IgD-negative memory B cell (primary cell): ENCODE measurements at regions not wholly inside any gene's neighbourhood (a gene's known extent, or its start where the extent isn't known, plus 50 kb on each side); places are given as distances from the start of the nearest gene placed in this dataset.

Experiments used
- H3K27ac Mint-ChIP-seq, 3 donors: one replicate each; pipeline ENCODE4 v1.8.0; 2020 to 2022; ENCODE audit warnings: mild to moderate bottlenecking in 3 of 3, mixed read lengths in 3 of 3, moderate library complexity in 1 of 3
- H3K27me3 Mint-ChIP-seq: one replicate; pipeline ENCODE4 v1.8.0; 2021; ENCODE audit warnings: mixed read lengths
- H3K36me3 Mint-ChIP-seq: one replicate; pipeline ENCODE4 v1.8.0; 2020; ENCODE audit warnings: mild to moderate bottlenecking, mixed read lengths
- H3K4me1 Mint-ChIP-seq, 3 donors: one replicate each; pipeline ENCODE4 v1.8.0; 2020 to 2022; ENCODE audit warnings: mixed read lengths in 3 of 3, mild to moderate bottlenecking in 1 of 3
- H3K4me3 Mint-ChIP-seq, 4 donors: one replicate each; pipeline ENCODE4 v1.8.0; 2020 to 2022; ENCODE audit warnings: mild to moderate bottlenecking in 4 of 4, mixed read lengths in 4 of 4, moderate library complexity in 3 of 4
- H3K9me3 Mint-ChIP-seq, 3 donors: one replicate each; pipeline ENCODE4 v1.8.0; 2020 to 2021; ENCODE audit warnings: mixed read lengths in 3 of 3, mild to moderate bottlenecking in 1 of 3

DNA sequence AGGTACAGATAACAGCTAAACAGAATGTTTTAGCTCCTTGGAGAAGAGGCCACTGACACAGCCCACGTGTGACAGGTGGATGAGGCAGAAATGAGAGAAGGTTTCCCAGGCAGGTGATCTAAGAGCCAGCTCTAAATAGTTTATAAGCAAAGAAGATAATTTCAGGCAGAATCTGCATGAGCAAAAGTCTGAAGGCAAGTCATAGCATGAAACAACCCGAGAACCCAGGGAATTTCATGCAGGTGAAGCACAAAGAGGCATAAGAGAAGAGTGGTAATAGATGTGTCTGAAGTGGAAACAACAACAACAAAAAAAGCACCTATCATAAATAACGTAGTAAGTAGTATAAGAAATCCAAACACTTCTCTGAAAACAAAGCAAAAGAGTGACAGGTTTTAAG lies 275.8 kb upstream of the CPEB2 start:
- H3K9me3 Mint-ChIP-seq, result peaks cover 2 to 3% (median 2%) of the 10 kb centered on the region in 3 donors
- H3K27me3 Mint-ChIP-seq, result peaks cover 3% of the 10 kb centered on the region
- peaks cover under 1% of the 10 kb centered on the region for H3K36me3 Mint-ChIP-seq
- H3K4me1 Mint-ChIP-seq, result no peaks in the 10 kb centered on the region
- no peak overlapping the region for H3K27ac Mint-ChIP-seq
- H3K4me3 Mint-ChIP-seq, result no peak overlapping the region

DNA sequence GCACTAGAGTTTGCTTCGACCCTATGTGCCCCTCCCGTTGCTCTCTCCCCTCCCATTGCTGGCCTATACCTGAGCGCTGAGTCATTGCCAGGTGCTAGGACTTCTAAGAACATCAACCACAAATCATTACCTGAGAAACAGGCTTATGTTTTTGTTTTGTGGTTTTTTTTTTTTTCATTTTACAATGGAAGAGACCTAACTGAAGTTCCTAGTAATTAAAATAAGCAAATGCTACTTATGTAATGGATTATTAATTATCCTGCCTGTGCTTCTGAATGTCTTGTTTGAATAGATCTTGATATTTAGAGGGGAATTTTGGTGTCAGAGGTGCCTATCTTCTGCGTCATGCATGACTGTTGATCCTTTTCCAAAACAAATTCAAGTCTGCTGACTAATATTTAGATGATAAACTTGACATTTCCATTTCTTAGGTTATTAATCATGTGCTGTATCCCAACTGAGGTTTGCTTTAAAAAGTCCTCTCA lies 275.4 kb upstream of the CPEB2 start:
- Mint-ChIP-seq H3K36me3 (no peaks in the 10 kb centered on the region), H3K4me1 (no peaks in the 10 kb centered on the region), H3K4me3 (no peak overlapping the region), H3K27ac (no peak overlapping the region), H3K9me3 (no peaks in the 10 kb centered on the region), H3K27me3 (no peaks in the 10 kb centered on the region)

DNA sequence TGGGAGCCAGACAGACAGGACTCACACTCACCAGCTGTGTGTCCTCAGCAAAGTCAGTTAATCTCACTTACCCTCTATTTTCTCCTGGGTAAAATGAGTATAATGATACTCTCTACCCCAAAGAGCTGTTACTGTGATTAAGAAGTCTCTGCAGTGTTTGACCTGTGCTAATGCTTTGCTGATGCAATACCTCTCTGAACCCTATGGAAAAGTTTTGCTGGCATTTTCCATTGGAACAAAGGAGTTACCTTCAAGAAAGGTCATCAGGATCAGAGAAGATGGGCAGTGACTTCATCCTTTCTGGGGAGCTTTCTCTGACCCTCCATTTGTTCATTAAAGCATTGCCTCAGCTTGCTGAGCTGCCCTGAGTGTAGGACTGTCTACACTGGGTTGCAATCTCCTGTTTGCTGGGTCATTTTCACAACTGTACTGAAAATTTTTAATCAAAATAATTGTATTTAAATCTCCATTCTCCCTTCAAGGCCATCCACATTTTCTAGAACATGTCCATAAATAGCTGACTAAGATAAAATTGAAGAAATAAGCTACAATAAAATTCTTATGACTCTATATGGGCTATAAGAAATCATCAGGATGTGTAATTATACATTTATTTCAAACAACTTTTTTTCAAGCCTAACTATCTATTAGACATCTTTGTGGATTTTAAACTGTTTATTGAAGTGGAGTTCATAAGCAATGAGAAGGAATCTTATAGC lies 272.8 kb upstream of the CPEB2 start:
- peaks cover 0 to 10% (median 4%) of the 10 kb centered on the region in 3 donors for H3K9me3 Mint-ChIP-seq
- no peaks in the 10 kb centered on the region for H3K4me1 Mint-ChIP-seq
- no peaks in the 10 kb centered on the region for H3K36me3 Mint-ChIP-seq
- H3K27ac Mint-ChIP-seq, result no peak overlapping the region
- no peaks in the 10 kb centered on the region for H3K27me3 Mint-ChIP-seq
- H3K4me3 Mint-ChIP-seq, result no peak overlapping the region

DNA sequence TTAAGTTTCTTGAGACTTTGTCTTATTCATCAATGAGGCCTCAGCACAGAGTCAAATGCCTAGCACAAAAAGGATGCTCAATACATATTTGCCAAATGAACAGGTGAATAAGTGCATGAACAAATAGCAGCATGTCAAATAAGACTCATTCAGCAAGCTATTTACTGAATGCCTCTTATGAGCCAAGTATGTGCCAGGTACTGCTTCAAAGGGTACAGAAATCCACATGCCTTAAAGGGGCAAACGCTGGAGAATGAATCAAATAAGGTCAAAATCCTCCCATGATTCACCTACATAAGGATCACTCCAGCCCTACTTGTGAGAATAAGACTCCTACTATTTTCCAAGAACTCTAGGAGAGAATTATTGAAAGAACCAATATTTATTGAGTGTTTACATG lies 260.2 kb upstream of the CPEB2 start:
- H3K27ac Mint-ChIP-seq, result no peak overlapping the region
- no peaks in the 10 kb centered on the region for H3K36me3 Mint-ChIP-seq
- no peak overlapping the region for H3K4me3 Mint-ChIP-seq
- no peaks in the 10 kb centered on the region for H3K9me3 Mint-ChIP-seq
- no peaks in the 10 kb centered on the region for H3K4me1 Mint-ChIP-seq
- no peaks in the 10 kb centered on the region for H3K27me3 Mint-ChIP-seq

DNA sequence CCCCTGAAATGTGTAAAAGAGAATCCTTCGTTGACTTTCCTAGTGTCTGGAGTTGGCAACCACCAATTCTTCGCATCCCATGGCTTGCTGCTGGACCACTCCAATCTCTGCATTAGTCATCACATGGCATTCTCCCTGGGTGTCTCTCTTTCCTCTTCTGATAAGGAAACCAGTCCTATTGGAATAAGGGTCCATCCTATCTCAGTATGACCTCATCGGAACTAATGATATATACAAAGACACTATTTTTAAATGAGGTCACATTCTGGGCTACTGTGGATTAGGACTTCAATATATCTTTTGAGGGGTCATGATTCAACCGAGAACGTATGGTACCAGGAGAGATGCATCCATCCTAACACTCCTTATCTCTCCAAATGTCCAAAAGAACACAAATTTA lies 259.1 kb upstream of the CPEB2 start:
- Mint-ChIP-seq H3K4me1 (no peaks in the 10 kb centered on the region), H3K36me3 (no peaks in the 10 kb centered on the region), H3K9me3 (no peaks in the 10 kb centered on the region), H3K27me3 (no peaks in the 10 kb centered on the region), H3K27ac (no peak overlapping the region), H3K4me3 (no peak overlapping the region)

DNA sequence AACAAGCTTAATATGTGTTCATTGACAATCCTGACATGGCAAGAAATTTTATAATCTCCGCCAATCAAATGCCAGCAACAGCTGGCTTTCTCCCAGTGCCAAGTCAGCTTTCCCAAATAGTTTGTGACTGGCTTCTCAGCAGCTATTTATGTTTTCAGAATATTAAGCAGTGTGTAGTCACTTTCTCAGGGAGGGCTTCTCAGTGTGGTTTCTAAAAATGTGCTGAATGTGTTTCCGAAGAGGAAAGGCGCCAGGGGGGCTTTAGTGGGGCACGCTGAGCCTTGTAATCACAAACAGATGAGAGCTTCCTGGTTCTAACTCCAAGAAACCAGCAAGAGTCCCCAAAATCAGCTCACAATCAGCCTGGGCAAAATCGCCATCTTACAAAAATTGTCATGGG lies 258.7 kb upstream of the CPEB2 start:
- Mint-ChIP-seq H3K27ac (no peak overlapping the region), H3K36me3 (no peaks in the 10 kb centered on the region), H3K4me3 (no peak overlapping the region), H3K27me3 (no peaks in the 10 kb centered on the region), H3K9me3 (no peaks in the 10 kb centered on the region), H3K4me1 (no peaks in the 10 kb centered on the region)

DNA sequence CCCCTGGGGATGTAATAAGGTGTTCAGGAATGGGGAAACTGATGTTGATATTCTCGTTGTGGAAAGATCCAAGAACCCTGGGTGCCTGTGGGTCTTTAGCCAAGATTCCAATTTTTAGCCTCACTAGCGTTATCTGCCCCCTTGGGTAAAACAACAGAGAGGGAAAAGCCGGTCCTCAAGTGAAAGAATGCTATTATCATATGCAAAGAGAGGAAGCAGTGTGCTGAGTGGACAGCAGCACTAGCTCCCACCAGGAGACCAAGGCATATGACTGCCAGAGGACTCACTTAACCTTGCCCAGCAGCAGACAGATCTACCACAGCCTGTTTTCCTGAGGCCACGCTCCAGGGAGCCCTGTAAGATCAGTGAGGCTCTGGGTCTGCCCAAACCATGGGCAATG lies 257.9 kb upstream of the CPEB2 start:
- no peak overlapping the region for H3K4me3 Mint-ChIP-seq
- no peaks in the 10 kb centered on the region for H3K4me1 Mint-ChIP-seq
- H3K36me3 Mint-ChIP-seq, result no peaks in the 10 kb centered on the region

DNA sequence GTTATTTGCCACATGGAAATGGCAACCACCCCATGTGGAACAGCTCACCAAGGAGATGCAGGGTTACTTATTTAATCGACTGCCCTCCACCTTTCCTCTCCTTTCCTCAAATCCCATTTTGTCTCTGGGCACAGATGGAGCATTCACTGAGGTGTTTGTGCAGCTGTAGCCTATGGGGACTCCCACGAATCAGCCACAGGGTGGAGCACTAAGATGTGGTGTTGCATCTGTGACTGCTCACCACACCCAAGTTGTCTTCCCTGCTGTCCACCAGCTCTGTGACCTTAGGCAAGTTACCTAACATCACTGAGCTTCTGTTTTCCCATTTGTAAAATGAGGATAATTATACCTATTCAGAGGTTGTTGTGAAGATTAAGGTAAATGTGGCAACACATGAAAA lies 252.4 kb upstream of the CPEB2 start:
- Mint-ChIP-seq H3K27me3 (peaks cover 2% of the 10 kb centered on the region), H3K27ac (no peak overlapping the region), H3K9me3 (peaks cover 5 to 22% (median 8%) of the 10 kb centered on the region in 3 donors), H3K36me3 (peaks cover 3% of the 10 kb centered on the region), H3K4me1 (no peaks in the 10 kb centered on the region), H3K4me3 (no peak overlapping the region)

More for the DNA sequence above, 257.9 kb upstream of the CPEB2 start:
- H3K27ac Mint-ChIP-seq, result no peak overlapping the region
- H3K9me3 Mint-ChIP-seq, result no peaks in the 10 kb centered on the region
- no peaks in the 10 kb centered on the region for H3K27me3 Mint-ChIP-seq

DNA sequence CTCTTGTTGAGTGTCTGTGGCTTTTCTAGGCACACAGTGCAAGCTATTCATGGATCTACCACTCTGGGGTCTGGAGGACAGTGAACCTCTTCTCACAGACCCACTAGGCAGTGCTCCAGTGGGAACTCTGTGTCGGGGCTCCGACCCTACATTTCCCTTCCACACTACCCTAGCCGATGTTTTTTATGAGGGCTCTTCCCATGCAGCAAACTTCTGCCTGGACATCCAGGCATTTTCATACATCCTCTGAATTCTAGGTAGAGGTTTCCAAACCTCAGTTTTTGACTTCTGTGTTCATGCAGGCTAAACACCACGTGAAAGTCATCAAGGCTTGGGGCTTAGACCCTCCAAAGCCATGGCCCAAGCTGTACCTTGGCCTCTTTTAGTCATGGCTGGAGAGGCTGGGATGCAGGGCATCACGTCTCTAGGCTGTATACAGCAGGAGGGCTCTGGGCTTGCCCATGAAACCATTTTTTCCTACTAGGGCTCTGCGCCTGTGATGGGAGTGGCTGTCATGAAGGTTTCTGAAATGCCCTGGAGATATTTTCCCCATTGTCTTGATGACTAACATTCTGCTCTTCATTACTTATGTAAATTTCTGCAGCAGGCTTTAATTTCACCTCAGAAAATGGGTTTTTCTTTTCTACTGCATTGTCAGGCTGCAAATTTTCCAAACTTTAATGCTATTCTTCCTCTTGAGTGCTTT lies 249.8 kb upstream of the CPEB2 start:
- Mint-ChIP-seq H3K4me3 (peak overlapping the region in 1 of 4 donors; percentile 5), H3K27me3 (peaks cover 2% of the 10 kb centered on the region), H3K4me1 (no peaks in the 10 kb centered on the region), H3K27ac (no peak overlapping the region), H3K9me3 (peaks cover 5 to 22% (median 8%) of the 10 kb centered on the region in 3 donors), H3K36me3 (peaks cover 3% of the 10 kb centered on the region)

DNA sequence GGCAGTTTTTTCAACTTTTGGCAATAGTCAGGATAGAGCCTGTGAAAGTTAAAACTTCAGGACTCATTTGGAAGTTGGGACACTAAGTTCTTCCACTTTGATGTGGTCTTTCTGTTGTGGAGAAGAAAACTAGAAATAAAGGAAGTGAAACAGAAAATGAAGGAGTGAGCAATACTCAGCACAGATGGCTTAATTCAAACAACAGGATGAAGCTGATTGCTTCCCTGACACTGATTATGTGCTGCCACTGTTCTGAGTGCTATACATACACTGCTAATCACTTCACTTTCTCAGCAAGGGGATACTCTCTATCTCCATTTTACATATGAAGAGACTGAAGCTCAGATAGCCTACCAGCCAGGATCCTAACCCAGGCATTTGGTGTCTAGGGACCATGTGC lies 235.1 kb upstream of the CPEB2 start:
- H3K9me3 Mint-ChIP-seq, result peaks cover 0 to 2% (median 0%) of the 10 kb centered on the region in 3 donors

DNA sequence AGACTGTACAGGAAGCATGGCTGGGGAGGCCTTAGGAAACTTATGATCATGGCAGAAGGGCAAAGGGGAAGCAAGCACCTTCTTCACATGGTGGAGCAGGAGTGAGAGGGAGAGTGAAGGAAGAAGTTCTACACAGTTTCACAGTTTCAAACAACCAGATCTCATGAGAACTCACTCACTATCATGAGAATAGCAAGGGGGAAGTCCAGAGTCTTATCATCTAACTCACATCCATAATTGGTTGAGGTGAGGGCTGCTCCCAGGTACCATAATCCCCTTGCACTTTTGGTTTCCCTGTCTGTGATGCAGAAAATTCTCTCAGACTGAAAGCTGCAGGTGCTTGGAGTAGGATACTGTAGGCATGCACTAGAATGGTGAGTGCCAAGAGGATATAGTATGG lies 233.8 kb upstream of the CPEB2 start:
- Mint-ChIP-seq H3K4me3 (no peak overlapping the region), H3K9me3 (peaks cover 0 to 5% (median 0%) of the 10 kb centered on the region in 3 donors), H3K36me3 (no peaks in the 10 kb centered on the region), H3K27me3 (no peaks in the 10 kb centered on the region), H3K4me1 (peaks cover 12 to 20% (median 16%) of the 10 kb centered on the region in 3 donors), H3K27ac (no peak overlapping the region)

More for the DNA sequence above, 235.1 kb upstream of the CPEB2 start:
- H3K36me3 Mint-ChIP-seq, result no peaks in the 10 kb centered on the region
- peak overlapping the region in 1 of 3 donors; percentile 57 for H3K27ac Mint-ChIP-seq
- peak overlapping the region in 1 of 4 donors; percentile 67 for H3K4me3 Mint-ChIP-seq
- H3K4me1 Mint-ChIP-seq, result peaks cover 12 to 20% (median 16%) of the 10 kb centered on the region in 3 donors
- H3K27me3 Mint-ChIP-seq, result no peaks in the 10 kb centered on the region

DNA sequence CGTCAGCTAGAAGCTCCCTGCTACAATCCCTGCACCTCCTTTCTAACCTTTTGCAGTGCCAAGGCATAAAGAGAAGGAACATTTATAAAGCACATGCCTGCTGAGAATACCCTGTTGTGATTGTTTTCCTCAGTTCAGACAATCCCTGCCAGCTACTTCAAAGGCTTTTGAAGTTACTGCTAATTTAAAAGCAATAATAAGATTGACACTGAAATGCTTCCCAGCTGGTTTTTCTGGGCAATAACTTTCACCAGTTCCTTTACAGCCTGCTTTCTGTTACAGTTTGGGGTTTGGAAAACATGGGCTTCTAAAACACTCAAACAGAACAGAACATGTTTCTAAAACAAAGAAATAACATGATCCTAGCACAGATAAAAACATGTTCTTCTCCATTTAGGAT lies 232.3 kb upstream of the CPEB2 start:
- Mint-ChIP-seq H3K4me1 (peaks cover 12 to 20% (median 16%) of the 10 kb centered on the region in 3 donors), H3K9me3 (peaks cover 0 to 8% (median 4%) of the 10 kb centered on the region in 3 donors), H3K36me3 (no peaks in the 10 kb centered on the region), H3K4me3 (no peak overlapping the region), H3K27ac (no peak overlapping the region), H3K27me3 (no peaks in the 10 kb centered on the region)

DNA sequence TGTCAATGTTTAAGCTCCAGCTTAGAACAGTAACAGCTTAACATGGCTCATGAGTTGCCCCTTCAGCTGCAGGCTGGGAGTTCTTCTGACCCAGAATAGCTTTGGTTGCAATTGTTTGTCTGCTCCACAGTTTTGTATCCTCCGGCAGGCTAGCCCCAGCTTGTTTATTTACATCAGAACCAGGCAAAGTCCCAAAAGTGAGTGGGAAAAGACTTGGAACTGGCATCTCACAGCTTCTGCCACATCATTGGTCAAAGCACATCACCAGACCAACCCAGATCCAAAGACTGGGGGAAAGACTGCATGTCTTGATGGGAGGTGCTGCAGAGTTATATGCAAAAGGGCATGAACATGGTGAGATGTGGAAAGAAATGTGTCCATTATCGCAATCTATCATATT lies 231.2 kb upstream of the CPEB2 start:
- peaks cover 0 to 8% (median 4%) of the 10 kb centered on the region in 3 donors for H3K9me3 Mint-ChIP-seq
- H3K27ac Mint-ChIP-seq, result no peak overlapping the region
- no peak overlapping the region for H3K4me3 Mint-ChIP-seq
- no peaks in the 10 kb centered on the region for H3K27me3 Mint-ChIP-seq
- H3K4me1 Mint-ChIP-seq, result peaks cover 12 to 20% (median 16%) of the 10 kb centered on the region in 3 donors
- no peaks in the 10 kb centered on the region for H3K36me3 Mint-ChIP-seq

DNA sequence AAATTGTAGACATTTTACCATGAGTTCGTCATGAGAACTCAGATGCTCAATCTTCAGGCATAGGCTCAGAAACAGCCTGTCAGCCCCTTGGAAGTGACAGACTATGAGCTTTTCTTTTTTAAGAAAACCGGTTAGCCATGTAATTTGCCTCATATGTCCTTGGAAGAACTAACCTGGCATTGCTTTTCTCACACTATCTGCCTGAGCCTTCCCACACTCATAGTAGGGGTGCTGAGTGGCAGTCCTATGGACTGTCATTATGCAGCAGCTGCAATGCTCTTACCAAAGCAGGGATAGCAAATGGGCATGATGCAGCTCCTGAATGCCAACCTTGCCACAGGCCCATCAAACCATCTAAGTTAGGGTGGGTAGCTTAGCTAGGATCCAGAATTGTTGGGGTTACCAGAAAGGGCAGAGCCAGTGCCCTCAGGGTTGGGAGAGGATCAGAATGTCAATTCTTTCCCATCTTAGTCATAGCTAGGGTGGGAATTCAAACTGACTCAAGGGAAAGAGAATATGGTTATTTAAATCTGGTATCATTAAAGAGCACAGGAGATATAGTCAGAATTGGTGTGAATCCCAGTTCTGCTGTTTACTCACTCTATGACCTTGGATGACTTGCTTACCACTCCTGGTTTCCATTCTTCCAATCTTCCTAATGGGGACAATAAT lies 230.6 kb upstream of the CPEB2 start:
- no peak overlapping the region for H3K4me3 Mint-ChIP-seq
- peaks cover 0 to 8% (median 4%) of the 10 kb centered on the region in 3 donors for H3K9me3 Mint-ChIP-seq
- no peaks in the 10 kb centered on the region for H3K36me3 Mint-ChIP-seq
- H3K27me3 Mint-ChIP-seq, result no peaks in the 10 kb centered on the region
- H3K4me1 Mint-ChIP-seq, result peaks cover 8 to 16% (median 13%) of the 10 kb centered on the region in 3 donors
- H3K27ac Mint-ChIP-seq, result no peak overlapping the region

DNA sequence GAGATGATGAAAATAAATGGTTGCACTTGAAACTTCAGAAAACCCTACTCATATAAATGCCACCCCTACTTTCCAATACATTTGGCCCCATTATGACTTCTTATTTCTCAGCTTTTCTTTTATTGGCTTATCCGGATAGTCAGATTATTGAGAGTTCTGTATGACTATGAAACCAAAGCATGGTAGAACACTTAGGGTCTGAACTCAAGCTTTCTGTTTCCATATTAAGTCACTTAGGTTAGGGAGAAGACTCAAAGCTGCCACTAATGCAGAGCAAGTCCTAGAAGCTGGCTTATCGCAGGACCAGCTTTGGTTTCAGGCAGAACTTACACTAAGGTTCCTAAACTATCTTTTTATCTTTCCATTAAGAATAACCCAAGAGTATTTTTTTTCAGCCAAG lies 229.9 kb upstream of the CPEB2 start:
- peaks cover 2% of the 10 kb centered on the region for H3K36me3 Mint-ChIP-seq
- no peak overlapping the region for H3K4me3 Mint-ChIP-seq
- no peaks in the 10 kb centered on the region for H3K27me3 Mint-ChIP-seq
- H3K27ac Mint-ChIP-seq, result no peak overlapping the region
- H3K9me3 Mint-ChIP-seq, result peaks cover 0 to 8% (median 4%) of the 10 kb centered on the region in 3 donors
- H3K4me1 Mint-ChIP-seq, result peaks cover under 1 to 9% (median 7%) of the 10 kb centered on the region in 3 donors
